Pulmonary artery endothelial cell (primary cell): ENCODE measurements at regions not wholly inside any gene's neighbourhood (a gene's known extent, or its start where the extent isn't known, plus 50 kb on each side); places are given as distances from the start of the nearest gene placed in this dataset.
"Not testable (repeated sequence)": the region's sequence is repeated elsewhere in the genome, so short reads cannot be mapped to it uniquely, and the experiment has no call there.

Experiments
- DNase-seq: peaks from one replicate; pipeline ENCODE4 v3.0.0-alpha.2; 2011; ENCODE audit warnings: low read depth, low spot score

DNA sequence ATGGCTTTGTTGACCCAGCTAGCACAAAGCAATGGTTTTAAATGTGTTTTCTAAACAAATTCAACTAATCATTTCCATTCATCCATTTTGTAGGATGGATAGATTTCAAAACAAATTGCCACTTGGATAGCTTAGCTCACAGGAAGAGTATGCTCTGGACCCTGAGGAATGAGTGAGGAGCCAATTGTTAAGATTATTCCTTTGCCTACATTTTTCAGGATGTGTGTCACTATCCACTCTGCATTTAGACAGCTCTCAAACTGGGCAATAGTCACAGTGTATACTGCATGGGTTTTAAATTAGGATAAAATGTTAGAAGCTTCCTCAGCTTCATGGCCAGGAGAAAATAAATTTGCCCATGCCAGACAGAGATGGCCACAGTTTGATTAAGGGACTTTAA lies 605.6 kb upstream of the TEX47 start:
- no peak for DNase-seq

DNA sequence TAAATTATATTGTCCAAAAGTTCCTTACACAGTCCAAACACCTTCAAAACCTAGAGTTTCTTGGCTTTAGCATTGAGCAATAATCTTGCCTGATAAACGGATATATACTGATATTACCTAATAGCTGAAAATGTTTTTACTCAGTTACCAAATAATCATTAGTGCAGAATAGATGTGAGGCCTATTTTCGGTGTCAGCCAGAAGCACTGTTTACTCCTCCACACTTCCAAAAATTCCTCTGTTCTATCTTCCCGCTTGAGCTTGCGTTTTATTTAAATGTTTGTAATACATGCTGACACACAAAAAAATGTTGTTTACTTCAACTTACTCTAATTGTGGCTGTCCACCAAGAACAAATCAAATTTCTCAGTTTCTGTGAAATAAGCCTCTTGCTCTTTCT lies 606.2 kb upstream of the TEX47 start:
- no peak for DNase-seq

DNA sequence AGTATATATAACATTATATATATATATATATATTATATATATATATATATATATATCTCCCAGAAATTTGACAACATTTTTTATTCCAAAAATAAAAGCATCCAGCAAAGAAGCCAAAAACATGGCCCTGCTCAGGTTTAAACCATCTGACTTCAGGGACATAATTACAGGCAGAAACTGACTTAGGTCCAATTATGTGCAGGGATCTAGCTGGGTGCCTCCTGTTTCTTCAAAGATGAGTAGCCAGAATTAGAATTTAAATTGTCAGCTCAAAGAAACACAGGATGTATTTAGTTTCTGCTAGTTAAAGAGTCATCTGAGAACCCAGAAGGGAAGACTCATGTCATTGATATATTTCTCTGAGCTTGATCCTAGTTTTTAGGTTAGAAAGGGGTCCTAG lies 656.4 kb upstream of the TEX47 start:
- DNase-seq: no peak

DNA sequence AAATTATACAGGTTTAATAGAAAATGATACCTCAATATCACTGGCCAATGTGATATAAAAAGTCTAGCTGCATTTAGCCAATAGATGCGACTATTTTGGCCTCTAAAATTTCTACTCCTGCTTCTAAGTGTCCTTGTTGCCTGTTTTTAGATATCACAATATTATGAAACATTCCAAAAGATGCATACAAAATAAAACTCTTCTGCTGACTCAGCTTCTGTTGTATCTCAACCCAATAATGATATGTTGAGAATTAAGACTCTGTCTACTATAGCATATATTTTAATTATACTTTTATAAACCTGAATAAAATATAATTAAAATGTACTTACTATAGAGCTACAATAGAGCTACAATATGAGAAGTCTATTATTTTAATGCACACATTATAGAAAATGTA lies 661.0 kb upstream of the TEX47 start:
- DNase-seq: no peak

DNA sequence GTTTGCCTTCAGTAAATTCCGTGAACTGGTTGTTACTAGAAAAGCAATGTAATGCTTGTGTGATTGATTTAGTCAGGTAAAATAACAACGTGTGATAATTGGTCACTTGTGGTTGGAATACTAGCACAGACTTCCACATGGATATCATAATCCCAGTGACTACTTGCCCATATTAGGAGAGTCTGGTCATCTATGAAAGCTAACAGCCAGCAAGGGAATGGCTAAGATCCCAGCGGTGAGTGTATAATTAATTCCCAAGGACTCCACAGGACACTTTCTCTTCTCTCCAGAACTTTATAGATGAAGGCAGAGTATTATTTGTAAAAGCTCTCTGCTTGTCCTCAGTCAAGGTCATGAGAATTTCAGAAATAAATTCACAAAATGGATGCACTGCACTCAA lies 662.6 kb upstream of the TEX47 start:
- DNase-seq: no peak

DNA sequence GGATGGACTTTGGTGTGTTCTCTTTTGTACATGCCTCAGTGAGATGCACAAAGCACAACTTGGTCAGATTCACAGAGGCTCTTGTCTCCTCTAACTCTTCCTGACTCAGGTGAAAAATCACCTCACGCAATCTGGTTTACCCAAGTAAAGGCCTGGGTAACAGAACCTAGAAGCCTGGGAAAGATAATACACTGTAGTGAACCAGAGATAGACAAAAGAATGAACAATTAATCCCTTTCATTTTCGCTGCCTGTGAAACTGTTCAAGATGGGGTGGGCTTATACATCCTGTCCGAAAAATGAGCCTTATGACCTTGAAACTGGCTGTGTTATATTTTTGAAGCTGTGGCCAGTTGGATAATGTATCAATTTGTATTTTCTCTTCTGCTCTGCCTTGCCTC lies 678.9 kb upstream of the TEX47 start:
- DNase-seq: no peak

DNA sequence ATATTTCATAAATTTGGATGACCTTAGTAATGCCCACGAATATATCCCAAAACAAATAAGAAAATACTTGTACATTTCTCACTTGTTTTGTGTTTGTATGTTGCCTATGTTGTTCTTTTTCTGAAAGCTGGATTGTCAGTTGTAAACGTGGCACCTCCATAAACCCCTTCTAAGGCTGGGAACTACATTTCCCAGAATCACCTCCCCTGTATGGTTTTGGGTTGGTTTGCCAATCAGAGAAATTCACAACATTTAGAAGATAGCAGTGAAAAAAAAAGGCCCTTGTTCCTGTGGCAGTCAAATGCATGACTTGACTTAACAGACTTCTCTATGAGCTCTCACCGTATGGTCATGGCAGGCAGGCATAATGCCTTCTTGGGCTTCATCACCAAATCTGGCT lies 676.3 kb upstream of the STEAP1 start:
- DNase-seq: no peak

DNA sequence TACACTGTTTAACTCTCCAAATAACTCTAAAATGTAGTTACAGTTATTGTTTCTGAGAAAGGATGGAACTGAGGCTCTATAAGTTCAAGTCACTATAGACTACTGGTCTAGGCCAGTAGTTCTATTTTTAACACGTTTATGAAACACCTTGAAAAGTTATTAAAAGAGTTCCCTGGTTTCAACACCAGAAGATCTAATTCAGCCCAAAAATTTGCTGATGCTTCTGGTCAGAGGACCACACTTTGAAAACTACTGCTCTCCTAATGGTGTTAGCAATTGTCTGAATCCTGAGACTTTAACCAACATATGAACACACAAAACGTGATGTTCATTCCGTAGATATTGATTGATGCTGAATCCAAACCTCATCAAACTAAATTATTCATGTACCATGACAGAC lies 658.6 kb upstream of the STEAP1 start:
- DNase-seq: no peak

DNA sequence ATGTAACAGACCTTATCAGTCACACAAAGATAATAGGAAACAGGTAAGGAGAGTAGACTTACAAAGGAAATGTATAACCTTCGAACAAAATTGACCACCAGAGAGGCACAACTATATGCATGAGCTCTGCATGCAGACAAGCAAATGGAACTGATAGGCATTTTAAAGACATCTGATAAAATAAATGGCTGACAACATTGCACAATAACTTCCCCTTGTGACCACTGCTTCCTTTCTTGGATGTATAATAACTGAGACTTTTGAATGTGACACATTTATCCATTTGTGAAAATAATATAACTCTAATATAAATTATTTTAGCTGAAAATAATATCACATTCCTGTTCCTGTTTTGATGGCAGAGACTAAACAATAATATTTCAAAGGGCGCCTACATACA lies 654.2 kb upstream of the STEAP1 start:
- no peak for DNase-seq

DNA sequence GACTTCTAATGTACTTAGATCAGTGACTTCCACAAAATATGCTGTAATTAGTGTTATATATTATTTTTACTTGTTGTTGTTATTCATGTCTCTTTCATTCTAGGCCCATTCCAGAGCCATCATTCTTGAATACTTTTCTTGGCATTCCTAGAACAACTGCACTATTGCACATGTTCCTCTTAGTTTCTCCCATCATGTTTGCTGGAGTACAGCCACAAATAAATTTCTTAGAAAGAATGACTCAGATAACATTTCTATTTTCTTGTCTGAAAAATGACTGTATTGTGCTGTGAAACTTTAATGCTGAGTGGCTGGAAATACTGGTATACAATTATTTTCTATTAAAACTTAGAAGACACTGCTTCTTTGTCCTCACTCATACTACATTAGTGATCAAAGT lies 651.0 kb upstream of the STEAP1 start:
- no peak for DNase-seq

DNA sequence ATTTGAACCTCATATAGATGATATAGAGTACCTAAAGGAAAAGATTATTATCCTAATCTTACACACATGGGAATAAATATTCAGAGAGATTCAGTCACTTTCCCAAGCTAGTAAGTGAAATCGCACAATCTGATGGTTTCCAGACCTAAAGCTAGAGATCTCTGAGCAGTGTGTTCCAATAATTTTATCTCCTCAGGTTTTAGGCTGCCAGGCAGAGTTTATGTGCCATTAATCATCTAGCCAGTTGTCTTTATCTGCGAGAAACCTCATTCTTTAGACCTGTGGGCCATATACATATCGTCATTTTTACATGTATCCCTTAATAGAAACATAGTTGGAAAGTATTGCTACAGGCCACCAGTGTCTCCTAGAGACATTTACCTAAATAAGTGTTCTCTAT lies 647.2 kb upstream of the STEAP1 start:
- DNase-seq: no peak

DNA sequence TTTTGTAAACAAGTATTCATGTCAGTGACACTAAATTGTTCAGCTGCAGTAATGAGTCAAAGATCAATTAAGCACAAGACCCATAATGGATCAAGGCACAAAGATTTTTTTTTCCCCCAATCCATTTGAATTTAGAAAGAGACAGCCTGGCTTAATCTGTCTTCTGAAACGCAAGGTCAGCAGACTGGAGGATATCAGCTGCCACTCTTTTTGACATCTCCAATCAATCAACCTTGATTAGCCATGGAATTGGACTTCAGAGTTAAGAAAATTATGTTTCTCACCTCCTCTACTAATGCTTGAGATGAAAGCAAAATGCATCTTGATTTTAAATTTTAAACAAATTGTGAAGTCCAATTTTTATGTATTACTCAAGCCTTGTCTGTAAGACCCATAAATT lies 642.4 kb upstream of the STEAP1 start:
- DNase-seq: no peak

DNA sequence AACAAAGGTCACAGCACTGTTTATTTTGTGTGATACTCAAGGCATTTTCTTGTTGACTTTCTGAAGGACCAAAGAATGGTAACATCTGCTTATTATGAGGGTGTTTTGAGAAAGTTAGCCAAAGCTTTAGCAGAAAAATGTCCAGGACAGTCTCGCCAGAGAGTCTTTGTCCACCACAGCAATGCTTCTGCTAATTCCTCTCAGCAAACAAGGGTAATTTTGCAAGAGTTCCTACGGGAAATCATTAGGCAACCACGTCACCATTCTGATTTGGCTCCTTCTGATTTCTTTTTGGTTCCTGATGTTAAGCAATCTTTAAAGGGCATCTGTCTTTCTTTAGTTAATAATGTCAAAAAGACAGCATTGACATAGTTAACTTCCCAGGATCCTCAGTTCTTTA lies 639.3 kb upstream of the STEAP1 start:
- DNase-seq: no peak

DNA sequence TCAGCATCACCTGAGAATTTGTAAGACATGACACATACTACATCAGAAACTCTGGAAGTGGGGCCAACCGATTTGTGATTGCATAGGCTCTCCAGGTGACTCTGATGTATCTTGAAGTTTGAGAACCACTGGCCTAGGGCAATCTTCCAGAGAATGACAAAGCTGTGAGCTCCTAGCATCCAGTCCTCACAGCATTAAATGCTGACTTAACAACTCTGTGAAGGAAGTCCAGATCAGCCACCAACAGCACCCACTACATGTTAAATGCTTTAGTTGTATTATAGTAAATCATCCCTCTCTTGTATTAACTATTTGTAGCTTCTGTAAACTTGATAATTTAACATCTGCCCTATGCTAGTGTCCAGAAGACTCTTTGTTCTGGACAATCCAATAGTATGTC lies 636.5 kb upstream of the STEAP1 start:
- no peak for DNase-seq

DNA sequence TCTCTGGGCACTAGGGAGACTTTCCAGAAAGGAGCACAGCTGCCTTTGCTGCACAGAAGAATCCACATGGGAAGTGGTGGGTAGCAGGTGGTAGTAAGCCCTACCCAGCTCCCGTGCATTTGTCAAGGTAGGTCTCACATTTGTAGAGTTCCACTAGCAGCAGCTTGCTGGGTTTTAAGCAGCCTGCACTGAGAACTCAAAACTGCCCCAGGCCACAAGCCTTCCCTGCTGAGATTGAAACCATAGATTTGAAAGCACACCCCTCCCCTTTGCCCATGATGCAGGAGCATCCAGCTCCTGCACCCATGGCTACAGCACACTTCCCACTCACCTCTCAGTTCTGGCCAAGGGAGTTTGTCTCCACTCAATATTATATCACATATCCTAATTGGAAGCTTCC lies 604.5 kb upstream of the STEAP1 start:
- no peak for DNase-seq

DNA sequence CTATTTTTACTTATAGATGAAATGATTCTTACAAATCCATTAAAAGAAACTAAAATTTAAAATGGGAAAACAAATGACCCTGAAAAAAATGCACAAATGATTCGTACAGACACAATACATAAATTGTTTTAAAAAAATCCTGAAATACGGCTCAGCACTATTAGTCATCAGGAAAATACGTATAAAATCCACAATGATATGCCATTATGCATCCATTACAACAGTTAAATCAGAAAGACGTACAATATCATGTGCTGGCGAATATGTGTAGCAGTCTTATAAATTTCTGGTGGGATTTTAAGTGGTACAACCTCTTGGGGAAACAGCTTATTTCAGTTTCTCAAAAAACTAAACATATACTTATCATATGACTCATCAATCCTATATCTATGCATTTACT lies 600.1 kb upstream of the STEAP1 start:
- DNase-seq: no peak

DNA sequence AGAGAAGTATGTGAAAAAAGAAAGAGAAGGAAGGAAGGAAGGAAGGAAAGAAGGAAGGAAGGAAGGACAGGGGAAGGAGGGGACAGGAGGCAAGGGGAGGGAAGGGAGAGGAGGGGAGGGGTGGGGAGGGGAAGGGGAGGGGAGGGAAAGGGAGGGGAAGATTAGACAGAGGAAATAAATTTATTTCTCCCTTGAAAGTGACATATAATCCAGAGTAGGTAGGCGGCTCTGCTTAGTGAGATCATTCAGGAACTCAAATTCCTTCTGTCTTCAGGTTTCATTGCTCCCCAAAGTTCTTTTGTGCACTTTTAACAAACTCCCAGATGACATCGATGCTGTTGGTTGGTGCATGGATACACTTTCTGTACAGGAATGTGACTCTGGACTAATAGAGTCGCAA lies 594.7 kb upstream of the STEAP1 start:
- no peak for DNase-seq

DNA sequence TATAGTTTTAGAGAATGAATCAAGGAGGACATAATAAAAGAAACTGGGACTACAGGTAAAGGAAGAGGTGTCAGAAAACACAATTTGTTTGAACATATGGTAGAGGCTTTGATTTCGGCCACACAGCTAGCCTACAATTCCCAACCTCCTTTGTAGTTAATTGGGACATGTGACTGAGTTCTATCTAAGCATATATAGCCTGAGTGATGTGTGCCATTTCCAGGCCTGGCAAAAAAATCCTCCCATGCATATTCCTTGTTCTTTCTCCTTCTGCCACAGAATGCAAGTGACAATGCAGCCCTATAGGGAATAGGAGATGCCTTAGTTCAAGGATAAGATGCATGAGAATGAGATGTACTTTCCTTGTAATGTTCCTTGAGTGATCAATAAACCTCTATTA lies 590.7 kb upstream of the STEAP1 start:
- no peak for DNase-seq

DNA sequence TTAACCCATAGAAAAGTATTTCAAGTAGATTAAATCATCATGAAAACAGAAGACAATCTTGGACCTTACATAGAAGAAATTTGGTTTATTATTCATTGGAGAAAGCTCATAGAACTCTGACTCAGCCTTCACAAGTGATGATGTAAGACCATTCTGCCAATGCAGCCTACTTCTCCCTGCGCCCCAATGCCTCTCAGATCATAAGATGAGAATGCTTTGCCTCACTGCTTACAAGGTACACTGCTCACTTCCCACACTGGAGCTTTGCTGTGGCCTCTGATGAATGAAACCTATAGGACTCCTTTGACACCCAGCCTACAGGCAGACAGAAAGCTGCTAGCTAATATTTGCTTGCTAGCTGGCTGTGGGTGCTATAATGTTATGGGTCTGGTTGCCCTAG lies 569.4 kb upstream of the STEAP1 start:
- DNase-seq: no peak

DNA sequence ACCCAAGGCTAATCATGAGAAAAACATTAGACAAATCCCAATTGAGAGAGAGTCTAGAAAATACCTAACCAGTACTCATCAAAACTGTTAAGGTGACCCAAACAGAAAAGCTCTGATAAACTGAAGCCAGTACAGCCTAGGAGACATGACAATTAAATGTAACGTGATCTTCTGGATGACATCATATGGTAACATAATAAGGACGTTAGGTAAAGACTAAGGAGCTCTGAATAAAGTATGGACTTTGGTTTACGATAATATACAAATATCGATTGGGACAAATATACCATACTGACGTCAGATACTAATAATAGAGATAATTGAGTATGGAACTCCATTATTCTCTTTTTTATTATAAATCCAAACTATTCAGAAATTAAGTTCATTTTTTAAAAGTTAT lies 561.1 kb upstream of the STEAP1 start:
- DNase-seq: no peak

DNA sequence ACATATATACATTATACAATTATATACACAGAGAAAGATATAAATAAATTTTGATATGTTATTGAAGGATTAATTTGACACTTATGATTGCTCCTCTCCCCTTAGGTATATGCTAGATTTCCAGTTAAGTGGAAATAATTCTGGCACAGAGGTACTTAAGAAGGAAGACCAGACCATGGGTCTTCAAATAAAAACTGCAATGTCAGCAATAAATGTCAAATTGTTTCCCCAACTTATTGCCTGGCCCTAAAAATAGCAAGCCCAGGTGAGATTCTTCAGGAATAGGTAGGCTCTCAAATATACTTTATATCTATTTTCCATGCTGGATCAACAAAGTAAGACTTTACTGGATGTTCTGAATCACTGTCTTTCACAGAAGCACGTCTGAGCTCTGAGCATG lies 551.3 kb upstream of the STEAP1 start:
- no peak for DNase-seq

DNA sequence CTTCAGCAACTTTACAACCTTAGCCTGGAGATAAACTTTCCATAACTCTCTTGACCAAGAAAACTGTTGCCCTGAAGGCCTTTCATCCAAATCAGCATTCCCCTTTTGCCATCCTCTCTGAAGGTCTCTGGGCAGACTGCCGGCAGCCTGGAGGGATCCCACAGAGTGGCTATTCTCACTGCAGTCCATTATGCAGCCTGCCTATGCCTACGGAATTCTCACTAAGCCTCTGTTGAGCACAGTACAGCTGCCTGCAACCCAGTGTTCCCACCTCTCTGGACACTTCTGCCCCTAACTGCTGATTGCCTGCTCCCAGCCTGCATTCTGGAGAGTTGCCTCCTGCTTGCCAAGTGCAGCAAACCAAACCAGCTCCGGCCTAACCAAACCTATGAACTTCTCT lies 548.9 kb upstream of the STEAP1 start:
- no peak for DNase-seq

DNA sequence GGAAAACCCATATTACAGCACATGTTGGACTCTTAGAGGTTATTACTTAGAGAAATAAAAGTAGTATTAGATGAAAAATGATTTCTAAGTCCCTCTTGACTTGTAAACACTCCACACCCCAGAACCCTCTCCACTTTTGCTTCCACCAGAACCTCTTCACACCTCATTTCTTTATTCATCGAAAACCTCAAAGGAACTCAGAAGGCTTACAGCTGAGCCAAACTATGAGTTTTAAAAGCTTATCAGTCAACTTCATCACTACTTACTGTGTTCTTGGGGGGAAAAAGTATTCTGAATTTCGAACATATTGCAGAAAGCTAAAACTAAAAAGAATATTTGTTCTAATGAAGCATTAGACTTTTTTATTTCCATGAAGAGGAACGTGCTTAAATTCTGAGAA lies 547.8 kb upstream of the STEAP1 start:
- no peak for DNase-seq

DNA sequence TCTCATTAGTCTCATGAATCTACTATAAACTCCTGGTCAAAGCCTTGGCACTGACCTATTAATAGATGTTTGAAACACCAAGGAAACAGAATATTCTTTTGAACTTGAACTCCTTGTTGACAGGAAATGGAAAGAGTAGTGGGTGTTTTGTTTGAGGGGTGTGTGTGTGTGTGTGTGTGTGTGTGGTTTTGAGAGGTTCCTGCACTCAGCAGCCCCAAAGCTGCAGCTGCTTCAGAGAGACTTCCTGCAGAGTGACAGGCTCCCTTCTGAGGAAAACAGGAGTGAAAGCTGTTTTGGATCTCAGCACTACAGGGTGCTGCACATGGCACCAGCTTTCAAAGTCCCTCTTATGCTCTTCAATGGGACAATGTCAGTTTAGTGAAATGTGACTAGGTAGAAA lies 546.5 kb upstream of the STEAP1 start:
- no peak for DNase-seq

DNA sequence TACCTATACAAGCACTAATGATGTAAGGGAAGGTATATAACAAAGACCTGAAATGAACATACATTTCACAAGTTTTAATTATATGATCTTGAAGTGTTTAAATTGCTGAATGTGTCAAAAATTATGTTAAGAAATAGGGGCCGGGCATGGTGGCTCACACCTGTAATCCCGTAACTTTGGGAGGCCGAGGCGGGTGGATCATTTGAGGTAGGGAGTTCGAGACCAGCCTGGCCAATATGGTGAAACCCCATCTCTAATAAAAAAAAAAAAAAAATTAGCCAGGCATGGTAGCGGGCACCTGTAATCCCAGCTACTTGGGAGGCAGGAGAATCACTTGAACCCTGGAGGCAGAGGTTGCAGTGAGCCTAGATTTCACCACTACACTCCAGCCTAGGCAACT lies 537.4 kb upstream of the STEAP1 start:
- DNase-seq: not testable (repeated sequence)
